Parathyroid adenoma (tissue), 2 donors: ENCODE measurements at regions not wholly inside any gene's neighbourhood (a gene's known extent, or its start where the extent isn't known, plus 50 kb on each side); places are given as distances from the start of the nearest gene placed in this dataset.

Experiments
- H2AFZ ChIP-seq: fragments of 300-600 bp; sonication (generic); one replicate; pipeline ENCODE4 v1.7.0; 2017; ENCODE audit warnings: antibody characterized with exemption, mild to moderate bottlenecking
- H3K27ac ChIP-seq: fragments of 300-600 bp; sonication (generic); one replicate; pipeline ENCODE4 v1.7.0; 2017
- H3K27me3 ChIP-seq: fragments of 300-600 bp; sonication (generic); one replicate; pipeline ENCODE4 v1.7.0; 2017; ENCODE audit warnings: low read length; ENCODE audit not compliant: control insufficient read depth, insufficient read depth
- H3K36me3 ChIP-seq: fragments of 300-600 bp; sonication (generic); one replicate; pipeline ENCODE4 v1.7.0; 2017; ENCODE audit warnings: low read length; ENCODE audit not compliant: control insufficient read depth, insufficient read depth
- H3K4me1 ChIP-seq: fragments of 300-600 bp; sonication (generic); one replicate; pipeline ENCODE4 v1.7.0; 2017; ENCODE audit warnings: control low read depth
- H3K4me2 ChIP-seq: fragments of 300-600 bp; sonication (generic); one replicate; pipeline ENCODE4 v1.7.0; 2017; ENCODE audit warnings: low read length
- H3K4me3 ChIP-seq: fragments of 300-600 bp; sonication (generic); one replicate; pipeline ENCODE4 v1.7.0; 2017; ENCODE audit warnings: low read depth, low read length
- H3K79me2 ChIP-seq: fragments of 300-600 bp; sonication (generic); one replicate; pipeline ENCODE4 v1.7.0; 2017; ENCODE audit warnings: control low read depth
- H3K9ac ChIP-seq: fragments of 300-600 bp; sonication (generic); one replicate; pipeline ENCODE4 v1.7.0; 2017; ENCODE audit warnings: mild to moderate bottlenecking
- H3K9me3 ChIP-seq: fragments of 300-600 bp; sonication (generic); one replicate; pipeline ENCODE4 v1.7.0; 2017; ENCODE audit warnings: low read length; ENCODE audit not compliant: control insufficient read depth
- TF ChIP-seq, protein P1 (sequence below): fragments of 300-600 bp; sonication (generic); IDR thresholded peaks from one replicate; pipeline ENCODE4 v1.7.0; 2017; ENCODE audit warnings: antibody characterized with exemption, mild to moderate bottlenecking
- donor health status: primary hyperparathyroidism.

DNA sequence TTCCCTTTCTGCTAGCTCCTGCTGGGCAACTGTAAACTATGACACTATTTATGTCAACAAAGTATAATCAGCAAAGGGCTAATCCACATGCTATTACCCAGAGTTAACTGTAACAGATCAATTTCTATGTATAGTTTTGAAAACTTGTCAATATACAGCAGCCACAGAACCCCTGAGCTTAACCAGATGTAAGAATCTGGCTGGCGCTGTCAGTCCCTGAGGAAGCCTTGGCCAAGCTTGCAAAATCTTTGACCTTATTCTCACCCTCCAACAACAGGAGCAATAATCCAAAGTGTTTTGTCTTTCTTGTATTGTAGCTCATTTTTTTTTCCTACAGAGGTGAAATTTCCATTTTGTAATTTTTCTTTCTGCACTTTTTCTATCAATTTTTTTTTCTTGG, 1230.1 kb upstream of the SLC10A2 start:
- H3K79me2 ChIP-seq = no peaks in the 10 kb centered on the region
- no peaks in the 10 kb centered on the region for H3K36me3 ChIP-seq
- no peaks in the 10 kb centered on the region for H3K4me1 ChIP-seq
- TF ChIP-seq, protein P1, sequence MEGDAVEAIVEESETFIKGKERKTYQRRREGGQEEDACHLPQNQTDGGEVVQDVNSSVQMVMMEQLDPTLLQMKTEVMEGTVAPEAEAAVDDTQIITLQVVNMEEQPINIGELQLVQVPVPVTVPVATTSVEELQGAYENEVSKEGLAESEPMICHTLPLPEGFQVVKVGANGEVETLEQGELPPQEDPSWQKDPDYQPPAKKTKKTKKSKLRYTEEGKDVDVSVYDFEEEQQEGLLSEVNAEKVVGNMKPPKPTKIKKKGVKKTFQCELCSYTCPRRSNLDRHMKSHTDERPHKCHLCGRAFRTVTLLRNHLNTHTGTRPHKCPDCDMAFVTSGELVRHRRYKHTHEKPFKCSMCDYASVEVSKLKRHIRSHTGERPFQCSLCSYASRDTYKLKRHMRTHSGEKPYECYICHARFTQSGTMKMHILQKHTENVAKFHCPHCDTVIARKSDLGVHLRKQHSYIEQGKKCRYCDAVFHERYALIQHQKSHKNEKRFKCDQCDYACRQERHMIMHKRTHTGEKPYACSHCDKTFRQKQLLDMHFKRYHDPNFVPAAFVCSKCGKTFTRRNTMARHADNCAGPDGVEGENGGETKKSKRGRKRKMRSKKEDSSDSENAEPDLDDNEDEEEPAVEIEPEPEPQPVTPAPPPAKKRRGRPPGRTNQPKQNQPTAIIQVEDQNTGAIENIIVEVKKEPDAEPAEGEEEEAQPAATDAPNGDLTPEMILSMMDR = no peak
- H3K27ac ChIP-seq = no peak overlapping the region
- no peaks in the 10 kb centered on the region for H3K27me3 ChIP-seq
- H2AFZ ChIP-seq = no peak overlapping the region
- no peak overlapping the region for H3K4me2 ChIP-seq
- H3K9me3 ChIP-seq = no peaks in the 10 kb centered on the region
- no peak overlapping the region for H3K4me3 ChIP-seq
- H3K9ac ChIP-seq = no peak overlapping the region

DNA sequence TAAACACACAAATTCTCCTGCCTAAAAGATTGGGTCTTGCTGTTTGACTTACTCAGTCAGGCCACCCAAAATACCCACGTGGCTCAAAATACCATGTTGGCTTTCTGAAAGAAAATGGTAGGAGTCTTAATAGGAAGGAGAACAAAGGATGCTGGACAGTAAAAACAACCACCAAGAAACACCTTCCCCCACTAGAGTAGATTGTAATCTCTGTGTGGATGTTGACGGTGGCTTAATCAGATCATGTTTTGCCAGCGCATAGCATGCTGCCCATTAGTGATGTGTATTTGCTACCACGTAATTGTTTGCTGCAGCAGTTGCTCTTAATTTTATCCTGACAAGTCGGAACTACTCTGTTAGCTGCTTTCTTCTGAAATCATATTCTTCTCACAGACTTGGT, 1229.3 kb upstream of the SLC10A2 start:
- Histone ChIP-seq H3K4me2 (peak overlapping the region; percentile 16), H2AFZ (no peak overlapping the region), H3K36me3 (no peaks in the 10 kb centered on the region), H3K9ac (no peak overlapping the region), H3K4me1 (no peaks in the 10 kb centered on the region), H3K79me2 (no peaks in the 10 kb centered on the region), H3K27me3 (no peaks in the 10 kb centered on the region), H3K4me3 (peak overlapping the region; percentile 20), H3K9me3 (no peaks in the 10 kb centered on the region), H3K27ac (no peak overlapping the region)
- TF ChIP-seq, protein P1 = no peak

DNA sequence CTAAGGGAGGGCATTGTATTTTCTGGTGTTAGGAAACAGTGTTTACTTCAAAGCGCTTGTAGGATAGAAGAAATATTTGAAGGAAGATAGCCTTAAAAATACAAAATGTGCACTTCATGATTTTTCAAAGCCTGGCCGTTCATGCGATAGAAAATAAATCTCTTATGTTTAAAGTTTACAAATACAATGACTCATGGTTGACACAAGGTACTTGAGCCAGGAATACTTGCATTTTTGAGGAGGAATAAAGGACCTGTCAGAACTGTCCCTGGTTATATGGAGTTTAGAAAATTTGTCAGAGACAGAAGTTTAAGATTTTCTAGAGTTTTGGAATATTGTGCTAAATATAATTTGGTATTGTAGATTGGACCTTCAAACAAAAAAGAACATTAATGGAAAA, 1223.2 kb upstream of the SLC10A2 start:
- Histone ChIP-seq H3K79me2 (no peaks in the 10 kb centered on the region), H3K27ac (no peak overlapping the region), H3K4me1 (no peaks in the 10 kb centered on the region), H2AFZ (no peak overlapping the region), H3K4me3 (no peak overlapping the region), H3K36me3 (no peaks in the 10 kb centered on the region), H3K9me3 (no peaks in the 10 kb centered on the region), H3K9ac (no peak overlapping the region), H3K4me2 (no peak overlapping the region), H3K27me3 (no peaks in the 10 kb centered on the region)
- TF ChIP-seq, protein P1 = no peak

DNA sequence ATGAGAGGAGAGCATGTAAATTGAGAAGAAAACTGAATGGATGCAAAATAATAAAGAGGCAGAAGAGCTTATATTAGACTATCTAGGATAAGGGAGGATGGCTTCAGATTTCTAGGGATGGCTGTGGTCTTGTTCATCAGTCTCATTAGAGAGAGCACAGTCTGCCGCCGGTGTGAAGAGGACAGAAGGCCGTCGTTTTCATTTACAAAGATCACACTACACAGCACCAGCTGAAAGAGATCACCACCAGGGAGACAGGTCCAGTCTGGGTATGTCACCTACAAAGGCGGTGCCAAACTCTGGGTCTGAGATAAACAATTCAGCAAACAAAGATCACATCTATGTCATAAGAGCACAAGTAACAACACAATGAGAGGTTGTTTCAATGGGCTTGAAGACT, 1222.3 kb upstream of the SLC10A2 start:
- TF ChIP-seq, protein P1 = no peak
- Histone ChIP-seq H3K4me1 (no peaks in the 10 kb centered on the region), H3K79me2 (no peaks in the 10 kb centered on the region), H3K27me3 (no peaks in the 10 kb centered on the region), H3K9ac (no peak overlapping the region), H3K36me3 (no peaks in the 10 kb centered on the region), H2AFZ (no peak overlapping the region), H3K27ac (no peak overlapping the region), H3K4me3 (no peak overlapping the region), H3K4me2 (no peak overlapping the region), H3K9me3 (no peaks in the 10 kb centered on the region)

- Histone ChIP-seq H3K36me3 (no peaks in the 10 kb centered on the region), H2AFZ (no peak overlapping the region), H3K79me2 (no peaks in the 10 kb centered on the region), H3K4me1 (no peaks in the 10 kb centered on the region), H3K9ac (no peak overlapping the region), H3K27ac (no peak overlapping the region), H3K9me3 (no peaks in the 10 kb centered on the region), H3K27me3 (no peaks in the 10 kb centered on the region), H3K4me3 (no peak overlapping the region), H3K4me2 (no peak overlapping the region)
- TF ChIP-seq, protein P1 = no peak
These were observed 1220.5 kb upstream of the SLC10A2 start for GRCh38 chr13:104286566-104287290.
